Cardiac septum (tissue), 1 donor: ENCODE measurements at regions not wholly inside any gene's neighbourhood (a gene's known extent, or its start where the extent isn't known, plus 50 kb on each side); places are given as distances from the start of the nearest gene placed in this dataset.

Experiments used
- DNase-seq: peaks from one replicate; pipeline ENCODE4 v3.0.0-alpha.2; 2020; ENCODE audit warnings: low spot score
- intact Hi-C: fragments of 100-400 bp; cut with DNase I; formaldehyde crosslinking; loops from one replicate; pipeline ENCODE4 v1.14.0; 2022
- donor health status: DM: no; HTN: no; CAD: no.

- intact Hi-C loops: no loop called here
- DNase-seq: no peak
Observed at GRCh38 chr12:42798811-42799438, 209.4 kb upstream of the PRICKLE1 start.

- DNase-seq: no peak
- intact Hi-C loops: no loop called here
Observed at GRCh38 chr12:42794806-42795205, 205.3 kb upstream of the PRICKLE1 start.

- intact Hi-C loops: no loop called here
- DNase-seq: no peak
Observed at GRCh38 chr12:42793166-42793565, 203.6 kb upstream of the PRICKLE1 start.

GRCh38 chr12:42792265-42792664 is 202.7 kb upstream of the PRICKLE1 start:
- intact Hi-C loops: no loop called here
- DNase-seq: no peak

- intact Hi-C loops: no loop called here
- no peak for DNase-seq
Observed at GRCh38 chr12:42791399-42791798, 201.9 kb upstream of the PRICKLE1 start.

GRCh38 chr12:42790761-42791151 is 201.2 kb upstream of the PRICKLE1 start:
- DNase-seq: no peak

GRCh38 chr12:42789808-42790760 is 200.5 kb upstream of the PRICKLE1 start:
- intact Hi-C loops: loop anchor here (5.0 kb wide), 1 partner anchor 203 kb away; the partner anchor contains the start of gene PRICKLE1
- DNase-seq: no peak

More at GRCh38 chr12:42790761-42791151, 201.2 kb upstream of the PRICKLE1 start:
- intact Hi-C loops: no loop called here

GRCh38 chr12:42786400-42787148 is 197.0 kb upstream of the PRICKLE1 start:
- intact Hi-C loops: loop anchor here (5.0 kb wide), 1 partner anchor 199 kb away; the partner anchor contains the start of gene PRICKLE1
- DNase-seq: no peak

- intact Hi-C loops: loop anchor here (5.0 kb wide), 1 partner anchor 199 kb away; the partner anchor contains the start of gene PRICKLE1
- no peak for DNase-seq
Observed at GRCh38 chr12:42785944-42786343, 196.4 kb upstream of the PRICKLE1 start.

GRCh38 chr12:42780671-42781070 is 191.1 kb upstream of the PRICKLE1 start:
- no peak for DNase-seq
- intact Hi-C loops: no loop called here

GRCh38 chr12:42779186-42779859 is 189.8 kb upstream of the PRICKLE1 start:
- intact Hi-C loops: no loop called here
- no peak for DNase-seq

GRCh38 chr12:42776396-42776795 is 186.8 kb upstream of the PRICKLE1 start:
- intact Hi-C loops: no loop called here
- DNase-seq: no peak

GRCh38 chr12:42774238-42774637 is 184.7 kb upstream of the PRICKLE1 start:
- DNase-seq: no peak
- intact Hi-C loops: no loop called here

GRCh38 chr12:42770261-42770660 is 180.7 kb upstream of the PRICKLE1 start:
- no peak for DNase-seq

GRCh38 chr12:42769455-42769854 is 179.9 kb upstream of the PRICKLE1 start:
- no peak for DNase-seq
- intact Hi-C loops: no loop called here

More at GRCh38 chr12:42770261-42770660, 180.7 kb upstream of the PRICKLE1 start:
- intact Hi-C loops: no loop called here

- intact Hi-C loops: no loop called here
- DNase-seq: no peak
Observed at GRCh38 chr12:42767998-42768397, 178.5 kb upstream of the PRICKLE1 start.

- no peak for DNase-seq
- intact Hi-C loops: no loop called here
Observed at GRCh38 chr12:42767326-42767954, 177.9 kb upstream of the PRICKLE1 start.

- intact Hi-C loops: no loop called here
- DNase-seq: no peak
Observed at GRCh38 chr12:42766754-42767153, 177.2 kb upstream of the PRICKLE1 start.

GRCh38 chr12:42766026-42766425 is 176.5 kb upstream of the PRICKLE1 start:
- intact Hi-C loops: no loop called here
- DNase-seq: no peak
